Stomach (tissue), 4 donors: ENCODE measurements at regions not wholly inside any gene's neighbourhood (a gene's known extent, or its start where the extent isn't known, plus 50 kb on each side); places are given as distances from the start of the nearest gene placed in this dataset.

ENCODE experiments used
- POLR2A ChIP-seq, 4 donors: fragments of 450-650 bp; IDR thresholded peaks; one replicate each; pipeline ENCODE4 v1.6.1; 2016; ENCODE audit warnings: antibody characterized with exemption in 4 of 4, control low read depth in 2 of 4, mild to moderate bottlenecking in 1 of 4, moderate library complexity in 1 of 4
- POLR2AphosphoS5 ChIP-seq, 3 donors: sonication (generic); formaldehyde crosslinking; IDR thresholded peaks; one replicate each; pipeline ENCODE4 v1.6.1; 2016; ENCODE audit warnings: antibody characterized with exemption in 3 of 3
- TF ChIP-seq, protein P1 (sequence below), 7 experiments: fragments of 450-650 bp in 4 of 7; fragments of 200-600 bp in 3 of 7; sonication (generic) in 3 of 7; IDR thresholded peaks; one replicate each; pipeline ENCODE4 v1.5.1; 2016 to 2019; ENCODE audit warnings: antibody characterized with exemption in 7 of 7, control low read depth in 2 of 7, mild to moderate bottlenecking in 1 of 7

DNA sequence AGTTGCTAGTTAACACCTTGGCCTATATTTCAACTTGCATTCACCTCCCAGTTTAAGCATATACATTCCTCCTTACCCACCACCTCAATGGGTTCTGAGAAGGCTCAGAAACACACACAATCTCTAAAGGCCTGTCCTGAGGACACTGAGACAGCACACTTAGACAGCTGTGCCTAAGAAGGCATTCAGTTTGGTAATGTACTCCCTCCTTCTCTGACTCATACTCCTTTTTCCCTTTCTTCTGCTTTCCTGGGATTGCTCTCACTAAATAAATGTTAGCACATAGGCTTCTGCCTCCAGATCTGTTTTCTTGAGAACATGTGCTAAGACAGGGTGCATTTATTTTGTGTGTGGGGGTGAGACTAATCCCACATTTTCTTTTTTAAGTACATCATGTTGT, 456.8 kb upstream of the CDH6 start:
- TF ChIP-seq, protein P1, sequence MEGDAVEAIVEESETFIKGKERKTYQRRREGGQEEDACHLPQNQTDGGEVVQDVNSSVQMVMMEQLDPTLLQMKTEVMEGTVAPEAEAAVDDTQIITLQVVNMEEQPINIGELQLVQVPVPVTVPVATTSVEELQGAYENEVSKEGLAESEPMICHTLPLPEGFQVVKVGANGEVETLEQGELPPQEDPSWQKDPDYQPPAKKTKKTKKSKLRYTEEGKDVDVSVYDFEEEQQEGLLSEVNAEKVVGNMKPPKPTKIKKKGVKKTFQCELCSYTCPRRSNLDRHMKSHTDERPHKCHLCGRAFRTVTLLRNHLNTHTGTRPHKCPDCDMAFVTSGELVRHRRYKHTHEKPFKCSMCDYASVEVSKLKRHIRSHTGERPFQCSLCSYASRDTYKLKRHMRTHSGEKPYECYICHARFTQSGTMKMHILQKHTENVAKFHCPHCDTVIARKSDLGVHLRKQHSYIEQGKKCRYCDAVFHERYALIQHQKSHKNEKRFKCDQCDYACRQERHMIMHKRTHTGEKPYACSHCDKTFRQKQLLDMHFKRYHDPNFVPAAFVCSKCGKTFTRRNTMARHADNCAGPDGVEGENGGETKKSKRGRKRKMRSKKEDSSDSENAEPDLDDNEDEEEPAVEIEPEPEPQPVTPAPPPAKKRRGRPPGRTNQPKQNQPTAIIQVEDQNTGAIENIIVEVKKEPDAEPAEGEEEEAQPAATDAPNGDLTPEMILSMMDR (IDR thresholded peaks at IDR 0.05): no peak
- no peak for TF ChIP-seq POLR2A (IDR thresholded peaks at IDR 0.05)
- TF ChIP-seq POLR2AphosphoS5 (IDR thresholded peaks at IDR 0.05): no peak
